Pancreas (tissue), 10 donors: ENCODE measurements at regions not wholly inside any gene's neighbourhood (a gene's known extent, or its start where the extent isn't known, plus 50 kb on each side); places are given as distances from the start of the nearest gene placed in this dataset.

Experiments
- ATAC-seq, 4 donors: fragments of 200-7000 bp; cut with Tn5 transposase; one replicate each; pipeline versions ENCODE4 v1.8.0 to v1.9.1; 2020; ENCODE audit warnings: mild to moderate bottlenecking in 4 of 4, moderate library complexity in 4 of 4
- DNase-seq, 6 donors: peaks; one replicate each; pipeline ENCODE4 v3.0.0-alpha.2; 2020
- FAIRE-seq: peaks from 2 replicates; lab custom pipeline; 2012; peaks lifted over from hg19 to GRCh38; lab: Jason Lieb, UNC
- H3K27ac ChIP-seq, 4 donors: fragments of 200-600 bp; sonication (generic); 1 replicate in 3 of 4; 2 replicates in 1 of 4; pipeline versions ENCODE4 v1.5.0 to v1.8.0; 2020
- H3K27me3 ChIP-seq, 4 donors: fragments of 200-600 bp; one replicate each; pipeline ENCODE4 v1.8.0; 2021
- H3K36me3 ChIP-seq, 3 donors: fragments of 200-600 bp; sonication (generic) in 1 of 3; one replicate each; pipeline versions ENCODE4 v1.5.0 to v1.8.0; 2020 to 2021
- H3K4me1 ChIP-seq, 3 donors: fragments of 200-600 bp; one replicate each; pipeline ENCODE4 v1.8.0; 2021
- H3K4me3 ChIP-seq, 4 donors: fragments of 200-600 bp; sonication (generic) in 2 of 4; one replicate each; pipeline versions ENCODE4 v1.5.0 to v1.8.0; 2020 to 2021
- H3K9me3 ChIP-seq, 4 donors: fragments of 200-600 bp; one replicate each; pipeline ENCODE4 v1.8.0; 2021
- WGBS, 2 donors: extraction: QIAGEN DNeasy Blood & Tissue Kit; methylation state at CpG; one replicate each; pipeline ENCODE4 v1.1.7; 2013; 5-methylcytosine and 5-hydroxymethylcytosine counted together
- intact Hi-C, 3 donors: fragments of 100-400 bp; cut with DNase I; formaldehyde crosslinking; loops; one replicate each; pipeline versions ENCODE4 v1.11.1 to v1.14.2; 2022
- TF ChIP-seq, protein P1 (sequence below), 4 donors: fragments of 200-600 bp; sonication (generic) in 3 of 4; IDR thresholded peaks; one replicate each; pipeline versions ENCODE4 v1.5.0 to v1.8.0; 2021; ENCODE audit warnings: antibody characterized with exemption in 4 of 4
- donor health status: healthy with polysubstance abuse.
- donor health status: DM: no; HTN: no; CAD: no; lungs with moderate emphysema.
- donor health status: DM: no; HTN: no; CAD: no.
- donor health status: control.
- donor health status: control.
- donor health status: Bipolar disorder and iron deficiency.
- donor health status: DM: yes; HTN: yes; CAD: no.
- donor health status: DM: no; HTN: no; CAD: no.
- donor health status: DM: no; HTN: no; CAD: no.
- donor health status: DM: yes; HTN: yes; CAD: no.

GRCh38 chr1:101290922-101291561, 54.2 kb downstream of the S1PR1 start:
- intact Hi-C loops, result no loop called here
- H3K27ac ChIP-seq, result no peak overlapping the region
- no peak for FAIRE-seq
- H3K27me3 ChIP-seq, result no peaks in the 10 kb centered on the region
- ATAC-seq, result no peak
- H3K4me3 ChIP-seq, result no peak overlapping the region
- WGBS, 2 donors, result 45 to 61% methylated on average over 3 of the region's 3 CpGs
- peaks cover 0 to 4% (median 0%) of the 10 kb centered on the region in 3 donors for H3K4me1 ChIP-seq
- DNase-seq, result no peak
- TF ChIP-seq, protein P1, sequence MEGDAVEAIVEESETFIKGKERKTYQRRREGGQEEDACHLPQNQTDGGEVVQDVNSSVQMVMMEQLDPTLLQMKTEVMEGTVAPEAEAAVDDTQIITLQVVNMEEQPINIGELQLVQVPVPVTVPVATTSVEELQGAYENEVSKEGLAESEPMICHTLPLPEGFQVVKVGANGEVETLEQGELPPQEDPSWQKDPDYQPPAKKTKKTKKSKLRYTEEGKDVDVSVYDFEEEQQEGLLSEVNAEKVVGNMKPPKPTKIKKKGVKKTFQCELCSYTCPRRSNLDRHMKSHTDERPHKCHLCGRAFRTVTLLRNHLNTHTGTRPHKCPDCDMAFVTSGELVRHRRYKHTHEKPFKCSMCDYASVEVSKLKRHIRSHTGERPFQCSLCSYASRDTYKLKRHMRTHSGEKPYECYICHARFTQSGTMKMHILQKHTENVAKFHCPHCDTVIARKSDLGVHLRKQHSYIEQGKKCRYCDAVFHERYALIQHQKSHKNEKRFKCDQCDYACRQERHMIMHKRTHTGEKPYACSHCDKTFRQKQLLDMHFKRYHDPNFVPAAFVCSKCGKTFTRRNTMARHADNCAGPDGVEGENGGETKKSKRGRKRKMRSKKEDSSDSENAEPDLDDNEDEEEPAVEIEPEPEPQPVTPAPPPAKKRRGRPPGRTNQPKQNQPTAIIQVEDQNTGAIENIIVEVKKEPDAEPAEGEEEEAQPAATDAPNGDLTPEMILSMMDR (IDR thresholded peaks at IDR 0.05), result no peak
- no peaks in the 10 kb centered on the region for H3K36me3 ChIP-seq
- no peaks in the 10 kb centered on the region for H3K9me3 ChIP-seq

- H3K9me3 ChIP-seq, result no peaks in the 10 kb centered on the region
- H3K4me3 ChIP-seq, result no peak overlapping the region
- no peak overlapping the region for H3K27ac ChIP-seq
- H3K36me3 ChIP-seq, result no peaks in the 10 kb centered on the region
- ATAC-seq, result peak in 2 of 4 donors; percentile 52 to 62
- H3K4me1 ChIP-seq, result peaks cover 0 to 4% (median 0%) of the 10 kb centered on the region in 3 donors
- no peak for FAIRE-seq
- no peaks in the 10 kb centered on the region for H3K27me3 ChIP-seq
- intact Hi-C loops, result no loop called here
- DNase-seq, result peak in 1 of 6 donors; percentile 21
- TF ChIP-seq, protein P1 (IDR thresholded peaks at IDR 0.05), result no peak
- WGBS, 2 donors, result 37 to 44% methylated on average over 4 of the region's 4 CpGs
Observed at GRCh38 chr1:101291562-101292380, 55.0 kb downstream of the S1PR1 start.

- no peak for DNase-seq
- intact Hi-C loops, result no loop called here
- H3K36me3 ChIP-seq, result no peaks in the 10 kb centered on the region
- WGBS, 2 donors, result 76% methylated on average over 4 of the region's 4 CpGs
- no peak for ATAC-seq
- no peak overlapping the region for H3K27ac ChIP-seq
- peaks cover 0 to under 1% (median 0%) of the 10 kb centered on the region in 3 donors for H3K4me1 ChIP-seq
- no peaks in the 10 kb centered on the region for H3K9me3 ChIP-seq
- no peak for FAIRE-seq
- H3K4me3 ChIP-seq, result no peak overlapping the region
- TF ChIP-seq, protein P1 (IDR thresholded peaks at IDR 0.05), result no peak
- no peaks in the 10 kb centered on the region for H3K27me3 ChIP-seq
Observed at GRCh38 chr1:101293461-101294051, 56.7 kb downstream of the S1PR1 start.

DNA sequence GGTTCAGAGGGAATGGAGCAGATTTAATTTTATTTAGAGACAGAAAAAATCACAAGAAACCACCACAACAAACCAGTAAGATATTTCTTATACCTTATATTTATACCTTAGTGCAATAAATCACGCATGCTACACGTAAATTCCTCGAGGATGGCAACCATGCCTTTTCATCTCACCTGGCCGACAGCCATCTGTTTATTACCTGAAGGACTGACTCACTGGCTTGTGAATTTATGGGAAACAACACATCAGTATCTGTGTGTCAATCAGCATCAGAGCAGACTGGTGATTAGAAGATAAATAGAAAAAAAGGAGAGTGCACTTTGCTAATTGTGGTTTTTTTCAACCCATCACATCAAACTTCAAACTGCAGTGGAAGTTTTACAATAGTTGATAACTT, 58.4 kb downstream of the S1PR1 start:
- TF ChIP-seq, protein P1 (IDR thresholded peaks at IDR 0.05), result no peak
- no peaks in the 10 kb centered on the region for H3K4me1 ChIP-seq
- WGBS, 2 donors, result 31 to 39% methylated on average over 4 of the region's 4 CpGs
- DNase-seq (no peak), ATAC-seq (no peak), FAIRE-seq (no peak)
- H3K27me3 ChIP-seq, result no peaks in the 10 kb centered on the region
- no peaks in the 10 kb centered on the region for H3K36me3 ChIP-seq
- H3K27ac ChIP-seq, result no peak overlapping the region
- no peak overlapping the region for H3K4me3 ChIP-seq
- H3K9me3 ChIP-seq, result no peaks in the 10 kb centered on the region
- intact Hi-C loops, result no loop called here
